ENCODE measurements at regions not wholly inside any gene's neighbourhood (a gene's known extent, or its start where the extent isn't known, plus 50 kb on each side); places are given as distances from the start of the nearest gene placed in this dataset.

GRCh38 chr4:33045334-33045733 lies 2325.2 kb downstream of the PCDH7 start:
- TF ChIP-seq CTCF (IDR thresholded peaks at IDR 0.05 in 4 of 5, conservative IDR thresholded peaks at IDR 0.05 in 1 of 5) = no peak
- TF ChIP-seq POLR2A (IDR thresholded peaks at IDR 0.05) = no peak
